ENCODE measurements at regions not wholly inside any gene's neighbourhood (a gene's known extent, or its start where the extent isn't known, plus 50 kb on each side); places are given as distances from the start of the nearest gene placed in this dataset.

GRCh38 chr3:166187237-166187636, 350.0 kb upstream of the BCHE start:
- no peak for TF ChIP-seq CTCF (conservative IDR thresholded peaks at IDR 0.05; ENCODE audit: low read depth, low read length)
- TF ChIP-seq EZH2 (IDR thresholded peaks at IDR 0.05; ENCODE audit: borderline replicate concordance, low read depth, low read length, poor library complexity, severe bottlenecking), result no peak

Measured in A673 (cell line).